Liver (tissue), 8 donors: ENCODE measurements at regions not wholly inside any gene's neighbourhood (a gene's known extent, or its start where the extent isn't known, plus 50 kb on each side); places are given as distances from the start of the nearest gene placed in this dataset.

Experiments
- DNase-seq: peaks from one replicate; pipeline ENCODE4 v3.0.0-alpha.2; 2017; ENCODE audit warnings: low spot score
- H3K27ac ChIP-seq, 2 donors: one replicate each; pipeline ENCODE4 v1.7.0; 2013; ENCODE audit warnings: inconsistent platforms in 2 of 2, low read length in 2 of 2, control low read depth in 1 of 2, low read depth in 1 of 2, mild to moderate bottlenecking in 1 of 2
- H3K27me3 ChIP-seq, 4 donors: one replicate each; pipeline versions ENCODE4 v1.6.1 to v1.7.0; 2013; ENCODE audit warnings: low read length in 3 of 4, inconsistent platforms in 1 of 4, mild to moderate bottlenecking in 1 of 4, moderate library complexity in 1 of 4; ENCODE audit not compliant: control insufficient read depth in 4 of 4, insufficient read depth in 4 of 4
- H3K36me3 ChIP-seq, 4 donors: one replicate each; pipeline versions ENCODE4 v1.6.1 to v1.7.0; 2013; ENCODE audit warnings: low read length in 3 of 4, mild to moderate bottlenecking in 3 of 4, low read depth in 1 of 4, moderate library complexity in 1 of 4; ENCODE audit not compliant: control insufficient read depth in 4 of 4, insufficient read depth in 3 of 4
- H3K4me1 ChIP-seq, 4 donors: one replicate each; pipeline versions ENCODE4 v1.6.1 to v1.7.0; 2013; ENCODE audit warnings: low read length in 3 of 4, mild to moderate bottlenecking in 3 of 4, moderate library complexity in 1 of 4; ENCODE audit not compliant: control insufficient read depth in 4 of 4, insufficient read depth in 4 of 4
- H3K4me3 ChIP-seq, 3 donors: one replicate each; pipeline versions ENCODE4 v1.6.1 to v1.7.0; 2013; ENCODE audit warnings: low read length in 3 of 3, control low read depth in 1 of 3, low read depth in 1 of 3, mild to moderate bottlenecking in 1 of 3
- H3K9ac ChIP-seq, 2 donors: one replicate each; pipeline ENCODE4 v1.7.0; 2013; ENCODE audit warnings: low read length in 2 of 2, mild to moderate bottlenecking in 2 of 2, moderate library complexity in 2 of 2, control low read depth in 1 of 2, low read depth in 1 of 2
- H3K9me3 ChIP-seq, 4 donors: one replicate each; pipeline versions ENCODE4 v1.6.1 to v1.7.0; 2013; ENCODE audit warnings: low read length in 3 of 4; ENCODE audit not compliant: control insufficient read depth in 4 of 4
- EGR1 ChIP-seq, 2 donors: IDR thresholded peaks; 2 replicates each; pipeline ENCODE4 v1.6.1; 2016 to 2018; ENCODE audit warnings: antibody characterized with exemption in 2 of 2, low read depth in 2 of 2
- FOXA1 ChIP-seq: IDR thresholded peaks from 2 replicates; pipeline ENCODE4 v1.6.1; 2016; ENCODE audit warnings: antibody characterized with exemption
- GABPA ChIP-seq, 2 donors: IDR thresholded peaks in 1 of 2; conservative IDR thresholded peaks in 1 of 2; 2 replicates each; pipeline ENCODE4 v1.6.1; 2016; ENCODE audit warnings: antibody characterized with exemption in 2 of 2, mild to moderate bottlenecking in 1 of 2, moderate library complexity in 1 of 2
- HNF4A ChIP-seq, 2 donors: conservative IDR thresholded peaks; 2 replicates each; pipeline ENCODE4 v1.6.1; 2016; ENCODE audit warnings: antibody characterized with exemption in 2 of 2, mild to moderate bottlenecking in 2 of 2
- HNF4G ChIP-seq: IDR thresholded peaks from 2 replicates; pipeline ENCODE4 v1.6.1; 2016; ENCODE audit warnings: antibody characterized with exemption
- JUND ChIP-seq, 2 donors: IDR thresholded peaks; 2 replicates each; pipeline ENCODE4 v1.6.1; 2016; ENCODE audit warnings: antibody characterized with exemption in 2 of 2
- NR2F2 ChIP-seq: IDR thresholded peaks from 2 replicates; pipeline ENCODE4 v1.6.1; 2016; ENCODE audit warnings: antibody characterized with exemption
- RAD21 ChIP-seq, 2 donors: IDR thresholded peaks; 2 replicates each; pipeline ENCODE4 v1.6.1; 2016; ENCODE audit warnings: antibody characterized with exemption in 2 of 2, mild to moderate bottlenecking in 2 of 2
- REST ChIP-seq: IDR thresholded peaks from 2 replicates; pipeline ENCODE4 v1.6.1; 2016; ENCODE audit warnings: antibody characterized with exemption, mild to moderate bottlenecking
- RXRA ChIP-seq, 2 donors: IDR thresholded peaks; 2 replicates each; pipeline ENCODE4 v1.6.1; 2017 to 2018; ENCODE audit warnings: antibody characterized with exemption in 2 of 2, mild to moderate bottlenecking in 1 of 2
- SP1 ChIP-seq: IDR thresholded peaks from 2 replicates; pipeline ENCODE4 v1.6.1; 2018; ENCODE audit warnings: antibody characterized with exemption, mild to moderate bottlenecking
- TAF1 ChIP-seq: conservative IDR thresholded peaks from 2 replicates; pipeline ENCODE4 v1.6.1; 2016; ENCODE audit warnings: antibody characterized with exemption, mild to moderate bottlenecking
- YY1 ChIP-seq: IDR thresholded peaks from 2 replicates; pipeline ENCODE4 v1.6.1; 2016; ENCODE audit warnings: antibody characterized with exemption, mild to moderate bottlenecking
- ZBTB33 ChIP-seq: IDR thresholded peaks from 2 replicates; pipeline ENCODE4 v1.6.1; 2016; ENCODE audit warnings: antibody characterized with exemption
- WGBS: extraction: QIAGEN DNeasy Blood & Tissue Kit; methylation state at CpG from one replicate; pipeline ENCODE4 v1.1.7; 2013; 5-methylcytosine and 5-hydroxymethylcytosine counted together
- TF ChIP-seq, protein P1 (sequence below): IDR thresholded peaks from 2 replicates; pipeline ENCODE4 v1.6.1; 2016; ENCODE audit warnings: antibody characterized with exemption
- TF ChIP-seq, protein P2 (sequence below): IDR thresholded peaks from 2 replicates; pipeline ENCODE4 v1.6.1; 2016; ENCODE audit warnings: antibody characterized with exemption
- TF ChIP-seq, protein P3 (sequence below): fragments of 150-350 bp; IDR thresholded peaks from 2 replicates; pipeline ENCODE4 v1.5.1; 2017; ENCODE audit warnings: improper control_type of control experiment, low read depth, low read length; ENCODE audit not compliant: missing input control
- donor health status: healthy.
- donor health status: healthy.
- donor health status: healthy.
- donor health status: healthy.
- donor health status: healthy.

DNA sequence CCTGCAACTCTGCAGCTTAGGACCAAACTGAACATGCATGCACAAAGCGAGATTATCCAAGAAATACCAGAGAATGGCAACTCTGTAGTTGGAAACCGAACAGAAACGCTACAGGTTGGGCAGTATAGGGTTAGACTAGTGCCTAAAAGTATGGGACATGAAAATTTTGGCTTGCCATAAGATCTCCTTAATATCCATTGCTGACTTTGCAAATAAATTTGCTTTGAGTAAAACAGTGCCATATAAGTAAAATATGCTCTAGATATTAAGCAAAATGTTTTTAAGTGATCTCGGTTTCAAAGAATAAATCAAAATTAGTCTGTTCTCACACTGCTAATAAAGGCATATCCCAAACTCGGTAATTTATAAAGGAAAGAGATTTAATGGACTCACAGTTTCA is 456.0 kb downstream of the PRDM9 start:
- 80% methylated on average over 5 of the region's 5 CpGs for WGBS
- no peaks in the 10 kb centered on the region for H3K9me3 ChIP-seq
- DNase-seq: no peak
- TF ChIP-seq YY1 (no peak), REST (no peak), TAF1 (no peak), SP1 (no peak), JUND (IDR thresholded peaks at IDR 0.05) (no peak), EGR1 (IDR thresholded peaks at IDR 0.05; ENCODE audit: low read depth in 2 of 2) (no peak), GABPA (IDR thresholded peaks at IDR 0.05 in 1 of 2, conservative IDR thresholded peaks at IDR 0.05 in 1 of 2) (no peak), NR2F2 (no peak), RXRA (IDR thresholded peaks at IDR 0.05) (no peak), RAD21 (IDR thresholded peaks at IDR 0.05) (no peak), ZBTB33 (no peak)
- TF ChIP-seq, protein P1, sequence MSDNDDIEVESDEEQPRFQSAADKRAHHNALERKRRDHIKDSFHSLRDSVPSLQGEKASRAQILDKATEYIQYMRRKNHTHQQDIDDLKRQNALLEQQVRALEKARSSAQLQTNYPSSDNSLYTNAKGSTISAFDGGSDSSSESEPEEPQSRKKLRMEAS: no peak
- TF ChIP-seq, protein P2, sequence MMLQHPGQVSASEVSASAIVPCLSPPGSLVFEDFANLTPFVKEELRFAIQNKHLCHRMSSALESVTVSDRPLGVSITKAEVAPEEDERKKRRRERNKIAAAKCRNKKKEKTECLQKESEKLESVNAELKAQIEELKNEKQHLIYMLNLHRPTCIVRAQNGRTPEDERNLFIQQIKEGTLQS: no peak
- TF ChIP-seq, protein P3, sequence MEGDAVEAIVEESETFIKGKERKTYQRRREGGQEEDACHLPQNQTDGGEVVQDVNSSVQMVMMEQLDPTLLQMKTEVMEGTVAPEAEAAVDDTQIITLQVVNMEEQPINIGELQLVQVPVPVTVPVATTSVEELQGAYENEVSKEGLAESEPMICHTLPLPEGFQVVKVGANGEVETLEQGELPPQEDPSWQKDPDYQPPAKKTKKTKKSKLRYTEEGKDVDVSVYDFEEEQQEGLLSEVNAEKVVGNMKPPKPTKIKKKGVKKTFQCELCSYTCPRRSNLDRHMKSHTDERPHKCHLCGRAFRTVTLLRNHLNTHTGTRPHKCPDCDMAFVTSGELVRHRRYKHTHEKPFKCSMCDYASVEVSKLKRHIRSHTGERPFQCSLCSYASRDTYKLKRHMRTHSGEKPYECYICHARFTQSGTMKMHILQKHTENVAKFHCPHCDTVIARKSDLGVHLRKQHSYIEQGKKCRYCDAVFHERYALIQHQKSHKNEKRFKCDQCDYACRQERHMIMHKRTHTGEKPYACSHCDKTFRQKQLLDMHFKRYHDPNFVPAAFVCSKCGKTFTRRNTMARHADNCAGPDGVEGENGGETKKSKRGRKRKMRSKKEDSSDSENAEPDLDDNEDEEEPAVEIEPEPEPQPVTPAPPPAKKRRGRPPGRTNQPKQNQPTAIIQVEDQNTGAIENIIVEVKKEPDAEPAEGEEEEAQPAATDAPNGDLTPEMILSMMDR: no peak
- H3K27me3 ChIP-seq: no peaks in the 10 kb centered on the region
- no peaks in the 10 kb centered on the region for H3K4me1 ChIP-seq
- no peak overlapping the region for H3K27ac ChIP-seq
- no peak overlapping the region for H3K9ac ChIP-seq
- no peak overlapping the region for H3K4me3 ChIP-seq
- no peaks in the 10 kb centered on the region for H3K36me3 ChIP-seq

GRCh38 chr5:23977365-23977764 is 470.0 kb downstream of the PRDM9 start:
- peaks cover 4 to 17% (median 7%) of the 10 kb centered on the region in 4 donors for H3K9me3 ChIP-seq
- no peaks in the 10 kb centered on the region for H3K27me3 ChIP-seq
- 72% methylated on average over 6 of the region's 6 CpGs for WGBS
- TF ChIP-seq HNF4G (no peak), SP1 (no peak), YY1 (no peak), EGR1 (IDR thresholded peaks at IDR 0.05; ENCODE audit: low read depth in 2 of 2) (no peak), FOXA1 (no peak), RXRA (IDR thresholded peaks at IDR 0.05) (no peak), JUND (IDR thresholded peaks at IDR 0.05) (no peak), NR2F2 (no peak), ZBTB33 (no peak), HNF4A (conservative IDR thresholded peaks at IDR 0.05) (no peak)
- TF ChIP-seq, protein P3: no peak
- DNase-seq: no peak
- no peak overlapping the region for H3K9ac ChIP-seq
- H3K36me3 ChIP-seq: no peaks in the 10 kb centered on the region
- H3K27ac ChIP-seq: no peak overlapping the region
- H3K4me3 ChIP-seq: no peak overlapping the region
- H3K4me1 ChIP-seq: no peaks in the 10 kb centered on the region
